ENCODE measurements at regions not wholly inside any gene's neighbourhood (a gene's known extent, or its start where the extent isn't known, plus 50 kb on each side); places are given as distances from the start of the nearest gene placed in this dataset.
"Not testable (repeated sequence)": the region's sequence is repeated elsewhere in the genome, so short reads cannot be mapped to it uniquely, and the experiment has no call there.

- not testable (repeated sequence) for DNase-seq
Measured at GRCh38 chr10:62500116-62500515, 125.9 kb downstream of the ZNF365 start.

- peak; percentile 52 to 53 for DNase-seq
Measured at GRCh38 chr10:62501547-62501946, 127.4 kb downstream of the ZNF365 start.

- DNase-seq: peak; percentile 87 to 91
Measured at GRCh38 chr10:62502995-62503613, 128.9 kb downstream of the ZNF365 start.

GRCh38 chr10:62503872-62504271 lies 129.7 kb downstream of the ZNF365 start:
- no peak for DNase-seq

GRCh38 chr10:62506371-62506770 lies 132.2 kb downstream of the ZNF365 start:
- peak; percentile 17 to 33 for DNase-seq

GRCh38 chr10:62511238-62511637 lies 137.1 kb downstream of the ZNF365 start:
- no peak for DNase-seq

- no peak for DNase-seq
Measured at GRCh38 chr10:62511656-62512055, 137.5 kb downstream of the ZNF365 start.

GRCh38 chr10:62512732-62513475 lies 138.7 kb downstream of the ZNF365 start:
- DNase-seq: no peak

GRCh38 chr10:62514079-62514693 lies 140.0 kb downstream of the ZNF365 start:
- no peak for DNase-seq

GRCh38 chr10:62517252-62517651 lies 143.1 kb downstream of the ZNF365 start:
- no peak for DNase-seq

- no peak for DNase-seq
Measured at GRCh38 chr10:62527019-62527827, 153.1 kb downstream of the ZNF365 start.

GRCh38 chr10:62528441-62528840 lies 154.3 kb downstream of the ZNF365 start:
- no peak for DNase-seq

GRCh38 chr10:62529396-62529795 lies 155.2 kb downstream of the ZNF365 start:
- no peak for DNase-seq

GRCh38 chr10:62534031-62534430 lies 159.9 kb downstream of the ZNF365 start:
- DNase-seq: no peak

- DNase-seq: no peak
Measured at GRCh38 chr10:62538606-62539005, 164.4 kb downstream of the ZNF365 start.

- no peak for DNase-seq
Measured at GRCh38 chr10:62540389-62540788, 166.2 kb downstream of the ZNF365 start.

GRCh38 chr10:62541811-62542210 lies 167.6 kb downstream of the ZNF365 start:
- peak; percentile 8 to 15 for DNase-seq

- no peak for DNase-seq
Measured at GRCh38 chr10:62543571-62544355, 169.6 kb downstream of the ZNF365 start.

- DNase-seq: peak; percentile 58 to 67
Measured at GRCh38 chr10:62545160-62546066, 171.2 kb downstream of the ZNF365 start.

- DNase-seq: no peak
Measured at GRCh38 chr10:62548686-62549085, 174.5 kb downstream of the ZNF365 start.

GRCh38 chr10:62550173-62550572 lies 176.0 kb downstream of the ZNF365 start:
- no peak for DNase-seq
